Activated T-cell treated with anti-CD3 and anti-CD28 coated beads, Interleukin-2, amount 50 U/mL, for 48 hours (primary cell): ENCODE measurements at regions not wholly inside any gene's neighbourhood (a gene's known extent, or its start where the extent isn't known, plus 50 kb on each side); places are given as distances from the start of the nearest gene placed in this dataset.
"Not testable (repeated sequence)": the region's sequence is repeated elsewhere in the genome, so short reads cannot be mapped to it uniquely, and the experiment has no call there.

Source experiments
- DNase-seq, 2 experiments: peaks; one replicate each; pipeline ENCODE4 v3.0.0-alpha.2; 2020

DNA sequence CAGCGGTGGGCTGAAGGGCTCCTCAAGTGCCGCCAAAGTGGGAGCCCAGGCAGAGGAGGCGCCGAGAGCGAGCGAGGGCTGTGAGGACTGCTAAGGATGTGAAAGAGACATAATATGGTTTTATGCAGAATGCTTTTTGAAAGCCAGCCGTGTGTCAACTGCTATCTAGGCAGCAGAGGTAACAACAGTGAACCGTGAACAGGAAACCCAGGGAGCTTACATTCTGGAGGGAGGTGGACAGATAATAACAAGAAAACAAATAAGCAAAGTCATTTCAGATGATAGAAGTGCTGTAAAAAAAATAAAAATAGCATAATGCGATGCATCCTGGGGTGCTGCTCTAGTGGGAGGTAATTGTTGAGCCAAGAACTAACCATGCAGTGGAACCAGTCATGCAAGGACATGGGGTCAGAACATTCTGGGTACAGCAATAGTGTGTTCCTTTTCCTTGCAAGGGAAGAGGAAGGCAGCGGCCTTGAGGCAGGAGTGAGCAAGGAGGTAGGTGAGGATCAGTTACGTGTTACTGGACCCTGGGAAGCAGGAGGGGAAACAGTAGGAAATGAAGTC lies 134.4 kb upstream of the TMEM170B start:
- no peak for DNase-seq

DNA sequence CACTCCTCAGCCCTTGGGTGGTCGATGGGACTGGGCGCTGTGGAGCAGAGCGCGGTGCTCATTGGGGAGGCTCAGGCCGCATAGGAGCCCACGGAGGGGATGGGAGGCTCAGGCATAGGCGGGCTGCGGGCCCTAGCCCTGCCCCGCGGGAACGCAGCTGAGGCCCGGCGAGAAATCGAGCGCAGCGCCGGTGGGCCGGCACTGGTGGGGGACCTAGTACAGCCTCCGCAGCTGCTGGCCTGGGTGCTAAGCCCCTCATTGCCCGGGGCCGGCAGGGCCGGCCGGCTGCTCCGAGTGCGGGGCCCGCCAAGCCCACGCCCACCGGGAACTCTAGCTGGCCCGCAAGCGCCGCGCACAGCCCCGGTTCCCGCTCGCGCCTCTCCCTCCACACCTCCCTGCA lies 135.0 kb upstream of the TMEM170B start:
- DNase-seq, result not testable (repeated sequence)

DNA sequence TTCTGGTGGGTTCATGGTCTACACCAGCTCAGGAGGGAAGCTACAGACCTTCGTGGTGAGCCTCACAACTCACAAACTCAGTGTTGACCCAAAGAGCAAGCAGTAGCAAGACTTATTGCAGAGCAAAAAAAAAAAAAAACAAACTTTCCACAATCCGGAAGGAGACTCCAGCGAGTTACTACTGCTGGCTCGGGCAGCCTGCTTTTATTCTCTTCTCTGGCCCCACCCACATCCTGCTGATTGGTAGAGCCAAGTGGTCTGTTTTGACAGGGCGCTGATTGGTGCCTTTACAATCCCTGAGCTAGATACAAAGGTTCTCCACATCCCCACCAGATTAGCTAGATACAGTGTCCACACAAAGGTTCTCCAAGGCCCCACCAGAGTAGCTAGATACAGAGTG lies 135.6 kb upstream of the TMEM170B start:
- not testable (repeated sequence) for DNase-seq

GRCh38 chr6:11398451-11399326 lies 138.9 kb upstream of the TMEM170B start:
- DNase-seq, result no peak

GRCh38 chr6:11397622-11398450 lies 139.7 kb upstream of the TMEM170B start:
- no peak for DNase-seq

DNA sequence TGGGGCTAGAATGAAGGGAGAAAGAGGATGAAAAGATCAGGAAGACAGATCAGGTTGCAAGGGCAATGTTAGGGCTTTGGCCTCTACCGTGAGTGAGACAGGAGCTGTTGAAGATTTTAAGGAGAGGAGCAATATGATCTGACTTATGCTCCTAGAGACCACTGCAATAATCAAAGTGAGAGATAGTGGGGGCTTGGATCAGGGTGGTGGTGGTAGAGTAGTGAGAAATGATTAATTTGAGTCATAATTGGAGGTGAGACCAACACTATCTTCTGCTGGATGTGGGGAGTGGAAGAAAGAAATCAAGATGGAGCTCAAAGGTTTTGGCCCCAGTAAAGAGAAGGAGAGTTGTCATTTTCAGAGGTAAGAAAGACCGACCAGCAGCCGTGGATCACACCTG lies 140.7 kb upstream of the TMEM170B start:
- DNase-seq, result no peak

DNA sequence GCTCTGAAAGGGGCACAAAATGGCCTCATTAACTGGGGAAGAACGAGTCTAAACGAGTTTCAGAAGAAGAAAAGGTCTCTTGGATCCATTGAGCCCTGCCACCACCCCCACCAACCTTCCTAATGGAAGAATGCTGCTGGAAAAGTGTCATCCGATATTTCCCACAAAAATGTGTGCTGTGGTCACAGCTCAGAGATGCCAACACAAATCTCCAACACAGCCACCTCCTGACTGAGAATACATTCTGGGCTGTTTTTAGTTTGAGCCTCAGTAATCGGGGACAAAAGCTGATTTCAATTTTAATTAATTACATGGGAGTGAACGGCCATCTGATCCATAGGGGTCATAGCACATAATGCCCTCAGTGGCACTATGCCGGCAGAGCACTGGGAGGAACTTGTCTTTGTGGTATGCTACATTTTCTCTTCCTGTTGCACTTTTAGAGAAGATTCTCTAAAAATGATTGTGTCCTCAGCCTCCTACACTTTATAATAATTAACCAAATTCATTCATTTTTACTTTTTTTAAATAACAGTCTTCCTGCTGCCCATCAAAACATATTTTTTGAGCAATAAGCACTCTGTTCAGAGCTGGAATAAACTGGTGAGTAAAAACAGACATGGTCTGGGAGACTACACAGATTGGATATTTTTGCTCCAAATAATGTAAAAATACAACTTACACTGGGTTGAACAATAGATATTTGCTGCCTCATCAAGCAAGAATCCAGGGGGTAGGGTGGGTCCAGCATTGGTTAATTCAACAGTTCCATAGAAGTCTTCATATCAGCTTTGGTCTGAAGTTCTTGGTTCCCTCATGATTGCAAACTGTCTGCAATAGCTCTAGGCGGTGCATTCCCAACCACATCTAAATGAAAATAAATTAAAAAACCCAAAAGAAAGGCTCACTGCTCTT lies 143.6 kb upstream of the TMEM170B start:
- DNase-seq, result no peak

GRCh38 chr6:11392778-11393507 lies 144.6 kb upstream of the TMEM170B start:
- DNase-seq, result no peak

DNA sequence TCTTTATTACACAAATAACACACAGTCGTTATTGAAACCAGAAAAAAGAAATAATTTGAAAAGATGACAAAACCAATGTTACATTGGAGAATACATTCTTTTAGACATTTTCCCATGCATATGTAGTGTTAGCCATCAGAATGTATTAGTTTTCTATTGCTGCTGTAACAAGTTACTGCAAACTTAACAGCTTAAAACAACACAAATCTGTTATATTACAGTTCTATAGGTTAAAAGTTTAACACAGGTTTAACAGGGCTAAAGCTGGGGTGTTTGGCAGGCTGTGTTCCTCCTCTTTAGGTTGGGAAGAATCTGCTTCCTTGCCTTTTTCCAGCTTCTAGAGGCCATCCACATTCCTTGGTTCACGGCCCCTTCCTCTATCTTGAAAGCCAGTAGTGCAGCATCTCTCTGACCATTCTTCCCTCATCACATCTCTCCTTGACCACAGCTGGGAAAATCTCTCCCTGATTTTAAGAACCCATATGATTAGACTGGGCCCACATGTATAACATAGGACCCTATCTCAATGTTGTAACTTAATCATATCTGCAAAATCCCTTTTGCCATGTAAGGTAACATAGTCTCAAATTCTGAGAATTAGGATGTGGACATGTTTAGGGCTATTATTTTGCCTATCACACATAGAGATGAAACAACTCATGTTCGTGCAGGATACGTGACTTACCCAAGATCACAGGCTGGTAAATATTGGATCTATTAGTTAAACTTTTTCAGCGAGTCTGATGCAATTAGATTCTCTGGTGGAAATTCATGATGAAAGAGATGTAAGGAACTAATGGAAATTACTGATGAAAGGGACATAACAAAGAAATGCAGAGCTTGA lies 145.4 kb upstream of the TMEM170B start:
- no peak for DNase-seq

DNA sequence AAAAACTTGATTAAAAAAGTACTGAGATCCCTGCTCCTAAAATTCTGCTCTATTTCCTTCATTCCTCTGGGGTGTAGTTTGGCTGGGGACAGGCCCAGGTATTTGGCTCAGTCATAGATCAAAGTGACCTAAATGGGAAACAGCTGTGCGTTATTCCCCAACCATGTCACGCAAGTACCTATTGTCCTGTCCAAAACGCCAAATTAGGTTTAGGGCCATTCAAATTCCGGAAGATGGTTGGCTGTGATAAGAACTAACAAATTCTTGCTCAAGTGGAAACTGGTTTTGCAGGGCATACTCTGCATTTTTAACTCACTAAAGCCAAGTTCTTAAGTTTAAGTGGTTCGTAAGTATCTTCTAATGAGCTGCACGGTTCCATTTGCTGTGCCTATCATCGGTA lies 147.6 kb upstream of the TMEM170B start:
- no peak for DNase-seq

DNA sequence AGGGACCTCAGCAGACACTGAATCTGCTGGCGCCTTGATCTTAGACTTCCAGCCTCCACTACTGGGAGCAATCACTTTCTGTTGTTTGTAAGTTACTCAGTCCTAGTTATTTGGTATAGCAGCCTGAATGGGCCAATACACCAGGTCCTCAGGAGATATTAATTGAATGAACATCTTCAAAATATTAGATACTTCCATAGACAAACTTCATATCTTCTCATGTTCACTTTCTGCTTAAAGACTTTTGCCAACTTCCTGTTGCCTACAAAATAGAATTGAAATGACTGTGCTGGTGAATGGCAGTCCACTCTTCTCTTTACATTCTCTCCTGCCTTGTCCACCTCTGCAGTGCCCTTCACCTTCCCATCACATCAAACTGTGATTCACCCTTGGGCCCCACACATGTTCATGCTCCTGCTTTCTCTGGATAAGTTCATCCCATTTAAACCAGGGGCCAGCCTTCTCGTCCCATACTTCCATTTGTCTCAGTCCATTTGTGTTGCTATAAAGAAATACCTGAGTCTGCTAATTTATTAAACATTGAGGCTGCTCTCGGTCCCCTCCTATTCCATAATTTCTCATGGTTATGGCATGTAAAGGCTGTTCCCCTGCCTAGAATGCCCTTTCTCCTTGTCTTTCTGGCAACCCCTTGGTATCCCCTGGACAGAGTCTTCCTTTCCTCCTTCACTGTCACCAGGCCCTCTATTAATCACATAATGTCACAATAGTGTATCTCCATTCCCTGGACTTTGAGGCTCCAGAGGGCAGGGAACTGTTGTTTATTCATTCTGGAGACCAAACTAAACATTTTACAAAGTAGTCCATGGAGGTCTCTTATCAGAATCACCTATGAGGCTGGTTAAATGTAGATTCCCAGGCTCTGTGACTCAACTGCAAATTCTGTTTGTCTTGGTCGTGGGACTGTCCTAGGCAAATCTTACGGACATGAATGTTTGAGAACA lies 148.3 kb upstream of the TMEM170B start:
- no peak for DNase-seq

DNA sequence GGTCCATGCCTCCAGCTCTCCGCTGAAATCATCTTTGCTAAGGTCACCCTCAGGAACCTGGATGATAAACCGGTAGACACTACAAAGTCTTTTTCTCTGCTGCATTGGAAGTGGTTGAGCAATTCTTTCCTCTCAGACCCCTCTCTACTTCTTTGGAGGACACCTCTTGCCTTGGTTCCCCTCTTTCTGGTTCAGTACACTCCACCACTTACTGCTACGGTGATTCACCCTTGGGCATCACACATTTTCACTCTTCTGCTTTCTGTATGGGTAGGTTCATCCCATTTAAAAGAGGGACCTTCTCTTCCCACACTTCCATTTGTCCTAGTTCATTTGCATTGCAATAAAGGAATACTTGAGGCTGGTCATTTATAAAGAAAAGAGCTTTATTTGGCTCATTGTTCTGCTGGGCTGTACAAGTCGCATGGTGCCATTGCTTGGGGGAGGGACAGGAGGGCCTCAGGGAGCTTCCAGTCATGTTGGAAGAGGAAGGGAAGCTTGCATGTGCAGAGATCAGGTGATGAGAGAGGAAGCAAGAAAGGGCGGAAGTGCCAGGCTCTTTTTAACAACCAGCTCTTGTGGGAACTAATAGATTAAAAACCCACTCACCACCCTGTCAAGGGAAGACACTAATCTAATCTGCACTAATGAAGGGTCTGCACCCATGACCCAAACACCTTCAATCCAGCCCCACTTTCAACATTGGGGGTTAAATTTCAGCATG lies 149.7 kb upstream of the TMEM170B start:
- no peak for DNase-seq

DNA sequence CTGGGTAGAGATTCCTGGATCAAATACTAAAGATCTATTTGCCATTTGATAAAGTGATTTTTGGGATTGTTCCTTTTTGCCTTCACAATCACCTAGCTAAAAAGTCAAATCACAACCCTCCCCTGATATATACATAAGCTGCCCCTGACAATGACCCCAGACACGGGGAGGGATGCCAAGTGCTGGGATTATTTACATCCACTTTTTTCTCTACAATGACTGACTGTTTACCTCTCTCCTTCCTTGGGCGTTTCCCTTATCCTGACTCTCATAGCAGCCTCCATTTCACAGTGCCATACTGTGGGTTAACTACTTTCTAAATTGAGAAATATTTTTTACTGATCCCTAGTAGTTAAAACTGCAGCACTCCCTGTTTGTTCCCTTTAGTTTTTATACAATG lies 150.8 kb upstream of the TMEM170B start:
- DNase-seq, result no peak

DNA sequence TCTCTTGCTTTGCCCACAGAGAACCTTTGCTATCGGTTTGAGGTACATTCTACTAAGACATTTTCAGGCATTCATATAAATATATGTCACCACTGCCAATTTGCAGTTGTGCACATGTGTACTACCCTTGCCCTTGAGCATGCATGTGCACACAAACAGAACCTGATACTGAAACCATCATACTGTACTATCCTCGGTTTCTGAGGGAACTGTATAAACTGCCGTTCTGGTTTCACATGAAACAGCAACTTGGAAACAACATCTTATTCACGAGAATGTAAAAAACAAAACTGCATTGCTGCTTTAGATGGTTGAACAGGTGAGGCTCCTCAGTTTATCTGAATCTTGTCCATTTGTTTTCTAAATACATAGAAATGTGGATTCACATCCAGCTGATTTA lies 151.2 kb upstream of the TMEM170B start:
- DNase-seq, result no peak

DNA sequence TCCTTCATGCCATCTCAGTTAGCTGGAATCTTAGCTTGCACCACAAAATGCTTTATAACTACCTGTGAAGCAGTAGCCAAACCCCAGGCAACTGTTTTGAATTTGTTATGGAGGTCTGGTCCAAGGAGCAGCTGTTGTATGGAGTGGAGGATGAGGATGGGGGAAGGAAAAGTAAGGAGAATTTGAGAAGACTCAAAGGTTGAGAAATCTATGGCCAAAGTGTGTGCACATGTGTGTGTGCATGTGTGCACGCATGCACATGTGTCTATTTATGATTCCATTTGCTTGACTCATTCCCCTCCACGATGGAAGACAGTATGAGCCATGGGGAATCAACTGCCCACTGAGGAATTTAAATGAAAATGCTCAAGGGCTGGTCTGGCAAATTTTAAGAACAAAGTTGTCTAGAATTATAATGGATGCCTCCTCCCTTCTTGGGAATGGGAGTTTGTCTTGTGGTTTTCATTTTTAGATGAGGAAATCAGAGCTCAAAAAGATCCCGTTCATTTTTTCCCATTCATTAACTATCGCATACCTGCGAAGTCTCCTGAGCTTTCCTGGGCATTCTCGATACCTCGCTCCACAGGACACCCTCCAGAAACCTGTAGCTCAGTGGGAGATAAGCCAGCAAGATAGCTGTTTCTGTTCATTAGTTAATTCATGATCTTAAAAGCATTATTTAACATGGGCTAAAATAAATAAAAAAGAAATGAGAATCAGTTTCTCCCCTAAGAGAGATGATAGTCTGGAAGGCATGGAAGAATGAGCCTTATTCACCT lies 152.3 kb upstream of the NEDD9 start:
- DNase-seq, result no peak

- DNase-seq, result peak; percentile 74 to 78
Observed at GRCh38 chr6:11381801-11382513, 149.5 kb upstream of the NEDD9 start.

DNA sequence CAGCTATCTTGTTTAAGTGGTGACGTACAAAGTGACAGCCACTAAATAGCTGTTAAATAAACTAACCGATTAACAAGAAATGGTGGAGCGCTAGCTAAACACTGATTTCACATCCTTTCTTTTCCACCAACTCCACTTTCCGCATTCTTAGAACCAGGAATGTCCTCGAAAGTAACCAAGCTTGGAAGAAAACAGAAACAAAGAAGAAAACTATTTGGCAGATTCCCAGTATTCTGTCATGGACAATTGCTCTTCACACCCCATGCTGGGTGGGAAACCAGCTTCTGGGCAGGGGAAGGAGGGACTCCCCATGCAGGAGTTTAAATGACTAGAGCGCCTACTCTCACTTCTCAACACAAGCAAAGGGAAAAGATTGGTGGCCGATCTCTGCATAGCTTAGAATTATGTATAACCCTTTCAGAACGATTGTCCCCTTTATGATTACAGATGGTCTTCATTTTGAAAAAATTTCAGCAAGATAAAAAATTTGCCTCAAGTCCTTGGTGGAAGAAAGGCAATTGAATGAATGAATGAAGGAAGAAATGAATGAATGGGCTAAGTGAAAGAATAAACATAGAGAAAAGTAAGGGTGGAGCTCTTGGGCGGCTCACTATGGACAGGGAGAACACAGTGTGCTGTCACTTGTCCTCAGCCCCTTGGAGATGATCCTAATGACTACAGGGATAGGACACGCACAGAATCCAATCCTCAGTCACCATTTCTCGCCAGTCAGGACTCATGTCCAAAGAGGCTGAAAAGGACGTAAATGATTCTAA lies 148.7 kb upstream of the NEDD9 start:
- no peak for DNase-seq
